ENCODE measurements at regions not wholly inside any gene's neighbourhood (a gene's known extent, or its start where the extent isn't known, plus 50 kb on each side); places are given as distances from the start of the nearest gene placed in this dataset.

DNA sequence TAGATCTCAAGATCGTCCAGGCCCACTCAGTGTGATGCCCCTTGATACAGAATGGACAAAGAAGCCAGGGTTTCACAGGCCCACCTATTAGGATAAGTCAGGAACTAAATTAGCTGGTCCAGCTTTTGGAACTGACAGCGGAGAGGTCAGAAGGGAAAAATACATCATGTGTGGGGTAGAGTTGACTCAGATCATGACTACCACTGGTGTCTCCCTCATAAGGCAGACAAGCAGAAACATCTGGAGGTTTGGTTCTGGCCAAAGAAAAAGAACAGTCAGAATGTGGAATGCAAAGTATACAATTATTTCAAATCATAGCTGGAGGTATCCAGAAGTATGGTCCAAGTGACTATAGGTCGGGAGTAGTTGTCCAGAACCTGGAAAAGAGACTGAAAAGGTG lies 621.1 kb upstream of the CELF2 start:
- no peak overlapping the region for H3K27ac ChIP-seq (ENCODE audit: insufficient read depth, low read length)
- no peak overlapping the region for H3K14ac ChIP-seq (replicated peaks; ENCODE audit: low read depth, low read length)
- DNase-seq (peak; percentile 65), ATAC-seq (ENCODE audit: low read depth) (no peak)
- no peak overlapping the region for H2BK20ac ChIP-seq (ENCODE audit: low read depth, low read length)
- no peaks in the 10 kb centered on the region for H3K36me3 ChIP-seq (ENCODE audit: control insufficient read depth, insufficient read depth, low read length)
- dilution Hi-C loops (cut with HindIII; ENCODE audit: low sequenced_read_pairs, unreplicated experiment) (no loop called here), intact Hi-C loops (cut with micrococcal nuclease) (loop anchor here (10.0 kb wide), 1 partner anchor 792 kb away; no protein-coding TSS in a partner anchor), in situ Hi-C loops (cut with MboI; ENCODE audit: low sequenced_read_pairs) (no loop called here)
- H3K23ac ChIP-seq (ENCODE audit: low read depth, low read length): no peak overlapping the region
- H3K18ac ChIP-seq (ENCODE audit: low read depth, low read length): peak overlapping the region; percentile 54; the same call in 1 of the 2 replicates
- H3K9me1 ChIP-seq (ENCODE audit: insufficient read depth, low read length): no peaks in the 10 kb centered on the region
- no TSS peak for BruUV-seq (replicated peaks)
- no peak overlapping the region for H2BK120ac ChIP-seq (ENCODE audit: low read depth, low read length)
- H3K4me3 ChIP-seq (ENCODE audit: insufficient read depth, low read depth, low read length): no peak overlapping the region
- H3K4ac ChIP-seq (ENCODE audit: low read depth, low read length): 0 out of 2 replicates have a peak overlapping the region, but pooled peaks have one; percentile 20
- H2BK15ac ChIP-seq (ENCODE audit: low read depth, low read length): no peak overlapping the region
- H3K79me1 ChIP-seq (ENCODE audit: low read depth in 1 of 2, low read length in 2 of 2): no peaks in the 10 kb centered on the region
- no peak overlapping the region for H4K8ac ChIP-seq (ENCODE audit: low read depth in 2 of 2, low read length in 2 of 2)
- no peak overlapping the region for H4K91ac ChIP-seq (ENCODE audit: insufficient read depth, low read depth, low read length)
- WGBS, 2 experiments (ENCODE audit: extremely low coverage in 2 of 2, insufficient read length in 1 of 2): 57% methylated on average over 1 of the region's 3 CpGs; no CpG with 5 or more reads in 1 of the 2 experiments
- no peak overlapping the region for H2AFZ ChIP-seq (replicated peaks; ENCODE audit: low read length, poor library complexity)
- no peak overlapping the region for H4K5ac ChIP-seq (ENCODE audit: low read depth, low read length)
- ChIA-PET CTCF (no interaction called here), POLR2A (ENCODE audit: unreplicated experiment) (no interaction called here)
- no peak overlapping the region for H2BK5ac ChIP-seq (ENCODE audit: low read depth, low read length, poor library complexity, severe bottlenecking)
- H3K9me3 ChIP-seq (ENCODE audit: control insufficient read depth, insufficient read depth, low read length): no peaks in the 10 kb centered on the region; the same call in 1 of the 2 replicates
- H2AK9ac ChIP-seq (replicated peaks; ENCODE audit: low read depth, low read length, poor library complexity): no peak overlapping the region
- H3K4me1 ChIP-seq (ENCODE audit: control insufficient read depth, insufficient read depth, low read length): peaks cover 5% of the 10 kb centered on the region
- no peak overlapping the region for H3K9ac ChIP-seq (ENCODE audit: low read depth, low read length)
- no peaks in the 10 kb centered on the region for H3K27me3 ChIP-seq (ENCODE audit: control insufficient read depth, insufficient read depth, low read length)
- H4K20me1 ChIP-seq (ENCODE audit: insufficient read depth, low read length): no peaks in the 10 kb centered on the region
- TF ChIP-seq POLR2A (IDR thresholded peaks at IDR 0.05; ENCODE audit: low read depth, low read length) (no peak), BHLHE40 (IDR thresholded peaks at IDR 0.05; ENCODE audit: low read depth, low read length) (no peak), RCOR1 (IDR thresholded peaks at IDR 0.05; ENCODE audit: insufficient replicate concordance, low read length) (no peak), MAZ (IDR thresholded peaks at IDR 0.05; ENCODE audit: borderline replicate concordance, low read depth, low read length) (no peak), FOS (IDR thresholded peaks at IDR 0.05; ENCODE audit: low read depth, low read length) (no peak)
- TF ChIP-seq, protein P1, sequence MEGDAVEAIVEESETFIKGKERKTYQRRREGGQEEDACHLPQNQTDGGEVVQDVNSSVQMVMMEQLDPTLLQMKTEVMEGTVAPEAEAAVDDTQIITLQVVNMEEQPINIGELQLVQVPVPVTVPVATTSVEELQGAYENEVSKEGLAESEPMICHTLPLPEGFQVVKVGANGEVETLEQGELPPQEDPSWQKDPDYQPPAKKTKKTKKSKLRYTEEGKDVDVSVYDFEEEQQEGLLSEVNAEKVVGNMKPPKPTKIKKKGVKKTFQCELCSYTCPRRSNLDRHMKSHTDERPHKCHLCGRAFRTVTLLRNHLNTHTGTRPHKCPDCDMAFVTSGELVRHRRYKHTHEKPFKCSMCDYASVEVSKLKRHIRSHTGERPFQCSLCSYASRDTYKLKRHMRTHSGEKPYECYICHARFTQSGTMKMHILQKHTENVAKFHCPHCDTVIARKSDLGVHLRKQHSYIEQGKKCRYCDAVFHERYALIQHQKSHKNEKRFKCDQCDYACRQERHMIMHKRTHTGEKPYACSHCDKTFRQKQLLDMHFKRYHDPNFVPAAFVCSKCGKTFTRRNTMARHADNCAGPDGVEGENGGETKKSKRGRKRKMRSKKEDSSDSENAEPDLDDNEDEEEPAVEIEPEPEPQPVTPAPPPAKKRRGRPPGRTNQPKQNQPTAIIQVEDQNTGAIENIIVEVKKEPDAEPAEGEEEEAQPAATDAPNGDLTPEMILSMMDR (conservative IDR thresholded peaks at IDR 0.05; ENCODE audit: low read depth, low read length): no peak
- no peak overlapping the region for H3K4me2 ChIP-seq (ENCODE audit: low read depth, low read length)
- H2AK5ac ChIP-seq (ENCODE audit: low read depth, low read length): no peak overlapping the region
- H3K56ac ChIP-seq (ENCODE audit: extremely low read depth, insufficient read depth, low read length): no peak overlapping the region

Measured in IMR-90 (cell line).